Keratinocyte (primary cell): ENCODE measurements at regions not wholly inside any gene's neighbourhood (a gene's known extent, or its start where the extent isn't known, plus 50 kb on each side); places are given as distances from the start of the nearest gene placed in this dataset.

Experiments used
- DNase-seq: peaks from one replicate; pipeline ENCODE4 v3.0.0-alpha.2; 2011; ENCODE audit warnings: low read depth, missing footprints, low spot score
- FAIRE-seq: peaks from 2 replicates; lab custom pipeline; 2011; peaks lifted over from hg19 to GRCh38; lab: Jason Lieb, UNC
- H2AFZ ChIP-seq: 2 replicates; pipeline ENCODE4 v1.6.0; 2012; ENCODE audit warnings: low read length, control low read depth, inconsistent platforms; ENCODE audit not compliant: control insufficient read depth
- H3K27ac ChIP-seq: 2 replicates; pipeline ENCODE4 v1.5.1; 2011; ENCODE audit warnings: low read length; ENCODE audit not compliant: control insufficient read depth, insufficient read depth
- H3K27me3 ChIP-seq: 3 replicates; pipeline ENCODE4 v1.6.0; 2011; ENCODE audit warnings: low read length; ENCODE audit not compliant: control insufficient read depth, insufficient read depth; ENCODE audit errors: extremely low read depth
- H3K36me3 ChIP-seq, 2 experiments: 2 replicates in 1 of 2; 3 replicates in 1 of 2; pipeline ENCODE4 v1.5.1; 2011; ENCODE audit warnings: low read length in 2 of 2, mild to moderate bottlenecking in 1 of 2; ENCODE audit not compliant: control insufficient read depth in 2 of 2, insufficient read depth in 2 of 2; ENCODE audit errors: extremely low read depth in 1 of 2
- H3K4me1 ChIP-seq: 3 replicates; pipeline ENCODE4 v1.5.1; 2011; ENCODE audit warnings: low read length; ENCODE audit not compliant: control insufficient read depth, insufficient read depth; ENCODE audit errors: extremely low read depth
- H3K4me2 ChIP-seq: 3 replicates; pipeline ENCODE4 v1.6.0; 2011; ENCODE audit warnings: low read depth, low read length; ENCODE audit not compliant: control insufficient read depth, insufficient read depth; ENCODE audit errors: extremely low read depth
- H3K4me3 ChIP-seq, 3 experiments: fragments of 200-600 bp in 1 of 3; sonication (generic) in 1 of 3; 2 replicates in 2 of 3; 3 replicates in 1 of 3; pipeline ENCODE4 v1.5.1; 2011 to 2016; ENCODE audit warnings: low read length in 3 of 3, mild to moderate bottlenecking in 3 of 3, control low read depth in 2 of 3, inconsistent platforms in 1 of 3, low read depth in 1 of 3, mixed read lengths in 1 of 3, mixed run types in 1 of 3, moderate library complexity in 1 of 3; ENCODE audit not compliant: control insufficient read depth in 2 of 3, insufficient read depth in 2 of 3; ENCODE audit errors: extremely low read depth in 1 of 3
- H3K79me2 ChIP-seq: 2 replicates; pipeline ENCODE4 v1.6.0; 2012; ENCODE audit warnings: low read length; ENCODE audit not compliant: control insufficient read depth, insufficient read depth
- H3K9ac ChIP-seq: 3 replicates; pipeline ENCODE4 v1.6.0; 2011; ENCODE audit warnings: low read length; ENCODE audit not compliant: control insufficient read depth, insufficient read depth; ENCODE audit errors: extremely low read depth
- H3K9me1 ChIP-seq: 3 replicates; pipeline ENCODE4 v1.6.0; 2011; ENCODE audit warnings: low read length; ENCODE audit not compliant: control insufficient read depth, insufficient read depth; ENCODE audit errors: extremely low read depth
- H3K9me3 ChIP-seq: 2 replicates; pipeline ENCODE4 v1.5.1; 2012; ENCODE audit warnings: low read depth, low read length; ENCODE audit not compliant: control insufficient read depth
- H4K20me1 ChIP-seq: 3 replicates; pipeline ENCODE4 v1.6.0; 2011; ENCODE audit warnings: low read length; ENCODE audit not compliant: control insufficient read depth, insufficient read depth; ENCODE audit errors: extremely low read depth
- CTCF ChIP-seq, 3 experiments: IDR thresholded peaks in 1 of 3; conservative IDR thresholded peaks in 1 of 3; optimal IDR thresholded peaks in 1 of 3; 2 replicates in 2 of 3; 3 replicates in 1 of 3; pipeline versions ENCODE3 to v1.5.1; 2011; ENCODE audit warnings: low read length in 3 of 3, mild to moderate bottlenecking in 3 of 3, moderate library complexity in 2 of 3, control low read depth in 1 of 3, inconsistent platforms in 1 of 3; ENCODE audit not compliant: insufficient read depth in 2 of 3; ENCODE audit errors: extremely low read depth in 1 of 3
- EZH2 ChIP-seq: IDR thresholded peaks from one replicate; pipeline ENCODE4 v1.6.1; 2012; ENCODE audit warnings: inconsistent platforms, mild to moderate bottlenecking, low read length, moderate library complexity
- dilution Hi-C: fragments of 300-500 bp; cut with MboI; formaldehyde crosslinking; loops from one replicate; pipeline ENCODE4 v1.7.0; 2020; ENCODE audit warnings: low sequenced_read_pairs; ENCODE audit not compliant: extremely low pct_ligation_motif_present

GRCh38 chr4:125440814-125441213 is 126.1 kb downstream of the FAT4 start:
- no peaks in the 10 kb centered on the region for H3K27me3 ChIP-seq
- H4K20me1 ChIP-seq = no peaks in the 10 kb centered on the region
- no peak for TF ChIP-seq EZH2
- TF ChIP-seq CTCF (optimal IDR thresholded peaks at IDR 0.05 in 1 of 3, IDR thresholded peaks at IDR 0.05 in 1 of 3, conservative IDR thresholded peaks at IDR 0.05 in 1 of 3; ENCODE audit: extremely low read depth in 1 of 3, insufficient read depth in 2 of 3, low read length in 3 of 3) = no peak
- H3K9me1 ChIP-seq = no peaks in the 10 kb centered on the region
- no peaks in the 10 kb centered on the region for H3K79me2 ChIP-seq
- no peaks in the 10 kb centered on the region for H3K9me3 ChIP-seq
- no peak for DNase-seq
- no peak for FAIRE-seq
- dilution Hi-C loops = no loop called here
- H2AFZ ChIP-seq = no peak overlapping the region
- no peak overlapping the region for H3K9ac ChIP-seq
- no peak overlapping the region for H3K4me2 ChIP-seq
- H3K27ac ChIP-seq = no peak overlapping the region
- H3K36me3 ChIP-seq = no peaks in the 10 kb centered on the region
- no peaks in the 10 kb centered on the region for H3K4me1 ChIP-seq
- no peak overlapping the region for H3K4me3 ChIP-seq

GRCh38 chr4:125444166-125444565 is 129.4 kb downstream of the FAT4 start:
- H3K9me3 ChIP-seq = no peaks in the 10 kb centered on the region
- FAIRE-seq (no peak), DNase-seq (no peak)
- no peak overlapping the region for H3K4me2 ChIP-seq
- dilution Hi-C loops = no loop called here
- no peaks in the 10 kb centered on the region for H4K20me1 ChIP-seq
- H3K79me2 ChIP-seq = no peaks in the 10 kb centered on the region
- no peak overlapping the region for H2AFZ ChIP-seq
- H3K9me1 ChIP-seq = no peaks in the 10 kb centered on the region
- no peak overlapping the region for H3K4me3 ChIP-seq
- no peaks in the 10 kb centered on the region for H3K4me1 ChIP-seq
- H3K9ac ChIP-seq = no peak overlapping the region
- H3K27me3 ChIP-seq = no peaks in the 10 kb centered on the region
- no peak overlapping the region for H3K27ac ChIP-seq
- no peaks in the 10 kb centered on the region for H3K36me3 ChIP-seq
- TF ChIP-seq CTCF (optimal IDR thresholded peaks at IDR 0.05 in 1 of 3, IDR thresholded peaks at IDR 0.05 in 1 of 3, conservative IDR thresholded peaks at IDR 0.05 in 1 of 3; ENCODE audit: extremely low read depth in 1 of 3, insufficient read depth in 2 of 3, low read length in 3 of 3) (no peak), EZH2 (no peak)
